ENCODE measurements at regions not wholly inside any gene's neighbourhood (a gene's known extent, or its start where the extent isn't known, plus 50 kb on each side); places are given as distances from the start of the nearest gene placed in this dataset.

- Mint-ChIP-seq H3K27me3 (no peaks in the 10 kb centered on the region), H3K4me3 (no peak overlapping the region), H3K9me3 (no peaks in the 10 kb centered on the region), H3K27ac (no peak overlapping the region), H3K4me1 (no peaks in the 10 kb centered on the region), H3K36me3 (no peaks in the 10 kb centered on the region)
- DNase-seq, result no peak
- CTCF ChIA-PET, result no interaction called here
Measured at GRCh38 chr10:10320956-10321355, 696.7 kb upstream of the CELF2 start.

GRCh38 chr10:10326116-10326515, 691.6 kb upstream of the CELF2 start:
- Mint-ChIP-seq H3K4me1 (no peaks in the 10 kb centered on the region), H3K27me3 (no peaks in the 10 kb centered on the region), H3K36me3 (no peaks in the 10 kb centered on the region), H3K27ac (no peak overlapping the region), H3K9me3 (no peaks in the 10 kb centered on the region), H3K4me3 (no peak overlapping the region)
- CTCF ChIA-PET, result no interaction called here
- DNase-seq, result no peak

- DNase-seq, result no peak
- no peak overlapping the region for H3K4me3 Mint-ChIP-seq
- no peak overlapping the region for H3K27ac Mint-ChIP-seq
- H3K4me1 Mint-ChIP-seq, result no peaks in the 10 kb centered on the region
- no peaks in the 10 kb centered on the region for H3K36me3 Mint-ChIP-seq
- no peaks in the 10 kb centered on the region for H3K9me3 Mint-ChIP-seq
- H3K27me3 Mint-ChIP-seq, result no peaks in the 10 kb centered on the region
- CTCF ChIA-PET, result no interaction called here
Measured at GRCh38 chr10:10327934-10328333, 689.7 kb upstream of the CELF2 start.

GRCh38 chr10:10330418-10330817, 687.3 kb upstream of the CELF2 start:
- Mint-ChIP-seq H3K27me3 (peaks cover 3% of the 10 kb centered on the region), H3K27ac (no peak overlapping the region), H3K9me3 (no peaks in the 10 kb centered on the region), H3K4me1 (no peaks in the 10 kb centered on the region), H3K36me3 (no peaks in the 10 kb centered on the region), H3K4me3 (no peak overlapping the region)
- CTCF ChIA-PET, result no interaction called here
- DNase-seq, result no peak

GRCh38 chr10:10332786-10333185, 684.9 kb upstream of the CELF2 start:
- Mint-ChIP-seq H3K4me3 (no peak overlapping the region), H3K4me1 (no peaks in the 10 kb centered on the region), H3K36me3 (no peaks in the 10 kb centered on the region), H3K9me3 (no peaks in the 10 kb centered on the region), H3K27ac (no peak overlapping the region), H3K27me3 (peaks cover 6% of the 10 kb centered on the region)
- no peak for DNase-seq
- CTCF ChIA-PET, result no interaction called here

GRCh38 chr10:10333622-10334021, 684.0 kb upstream of the CELF2 start:
- H3K4me1 Mint-ChIP-seq, result no peaks in the 10 kb centered on the region
- no peak for DNase-seq
- no peak overlapping the region for H3K4me3 Mint-ChIP-seq

GRCh38 chr10:10338339-10338738, 679.3 kb upstream of the CELF2 start:
- Mint-ChIP-seq H3K27ac (no peak overlapping the region), H3K27me3 (peaks cover 6% of the 10 kb centered on the region), H3K36me3 (no peaks in the 10 kb centered on the region), H3K4me1 (no peaks in the 10 kb centered on the region), H3K4me3 (no peak overlapping the region), H3K9me3 (no peaks in the 10 kb centered on the region)
- no peak for DNase-seq
- CTCF ChIA-PET, result no interaction called here

More at GRCh38 chr10:10333622-10334021, 684.0 kb upstream of the CELF2 start:
- Mint-ChIP-seq H3K27ac (no peak overlapping the region), H3K36me3 (no peaks in the 10 kb centered on the region), H3K9me3 (no peaks in the 10 kb centered on the region), H3K27me3 (peaks cover 6% of the 10 kb centered on the region)
- CTCF ChIA-PET, result no interaction called here

GRCh38 chr10:10346390-10347150, 671.1 kb upstream of the CELF2 start:
- Mint-ChIP-seq H3K27me3 (no peaks in the 10 kb centered on the region), H3K9me3 (no peaks in the 10 kb centered on the region), H3K4me1 (no peaks in the 10 kb centered on the region), H3K27ac (no peak overlapping the region), H3K4me3 (no peak overlapping the region), H3K36me3 (no peaks in the 10 kb centered on the region)
- CTCF ChIA-PET, result no interaction called here
- DNase-seq, result no peak

GRCh38 chr10:10350050-10350449, 667.6 kb upstream of the CELF2 start:
- Mint-ChIP-seq H3K9me3 (no peaks in the 10 kb centered on the region), H3K4me3 (no peak overlapping the region), H3K27ac (no peak overlapping the region), H3K4me1 (no peaks in the 10 kb centered on the region), H3K27me3 (no peaks in the 10 kb centered on the region), H3K36me3 (no peaks in the 10 kb centered on the region)
- no peak for DNase-seq
- CTCF ChIA-PET, result no interaction called here

- Mint-ChIP-seq H3K27me3 (no peaks in the 10 kb centered on the region), H3K27ac (no peak overlapping the region), H3K9me3 (no peaks in the 10 kb centered on the region), H3K36me3 (no peaks in the 10 kb centered on the region), H3K4me1 (no peaks in the 10 kb centered on the region), H3K4me3 (no peak overlapping the region)
- CTCF ChIA-PET, result no interaction called here
- no peak for DNase-seq
Measured at GRCh38 chr10:10351451-10351850, 666.2 kb upstream of the CELF2 start.

GRCh38 chr10:10353326-10353868, 664.3 kb upstream of the CELF2 start:
- Mint-ChIP-seq H3K27ac (no peak overlapping the region), H3K36me3 (no peaks in the 10 kb centered on the region), H3K4me3 (no peak overlapping the region), H3K9me3 (no peaks in the 10 kb centered on the region), H3K27me3 (no peaks in the 10 kb centered on the region), H3K4me1 (no peaks in the 10 kb centered on the region)
- CTCF ChIA-PET, result no interaction called here
- no peak for DNase-seq

- H3K9me3 Mint-ChIP-seq, result no peaks in the 10 kb centered on the region
- no peak overlapping the region for H3K4me3 Mint-ChIP-seq
- H3K27ac Mint-ChIP-seq, result no peak overlapping the region
- H3K27me3 Mint-ChIP-seq, result no peaks in the 10 kb centered on the region
- H3K4me1 Mint-ChIP-seq, result no peaks in the 10 kb centered on the region
- no peak for DNase-seq
- CTCF ChIA-PET, result interaction anchor here (1.4 kb wide), 1 partner anchor 11 kb away, joined by 3 read pairs; no protein-coding TSS in a partner anchor
- H3K36me3 Mint-ChIP-seq, result no peaks in the 10 kb centered on the region
Measured at GRCh38 chr10:10359263-10359662, 658.4 kb upstream of the CELF2 start.

GRCh38 chr10:10361301-10361885, 656.3 kb upstream of the CELF2 start:
- no peak for DNase-seq
- Mint-ChIP-seq H3K9me3 (no peaks in the 10 kb centered on the region), H3K4me3 (no peak overlapping the region), H3K27ac (no peak overlapping the region), H3K4me1 (no peaks in the 10 kb centered on the region), H3K36me3 (no peaks in the 10 kb centered on the region), H3K27me3 (no peaks in the 10 kb centered on the region)
- CTCF ChIA-PET, result interaction anchor here (0.7 kb wide), 1 partner anchor 77 kb away, joined by 3 read pairs; no protein-coding TSS in a partner anchor

- Mint-ChIP-seq H3K4me1 (no peaks in the 10 kb centered on the region), H3K36me3 (no peaks in the 10 kb centered on the region), H3K27ac (no peak overlapping the region), H3K4me3 (no peak overlapping the region), H3K27me3 (no peaks in the 10 kb centered on the region), H3K9me3 (no peaks in the 10 kb centered on the region)
- CTCF ChIA-PET, result no interaction called here
- no peak for DNase-seq
Measured at GRCh38 chr10:10362800-10363199, 654.9 kb upstream of the CELF2 start.

GRCh38 chr10:10363217-10363616, 654.5 kb upstream of the CELF2 start:
- no peak overlapping the region for H3K4me3 Mint-ChIP-seq
- DNase-seq, result no peak
- no peaks in the 10 kb centered on the region for H3K9me3 Mint-ChIP-seq
- H3K27me3 Mint-ChIP-seq, result no peaks in the 10 kb centered on the region
- no peak overlapping the region for H3K27ac Mint-ChIP-seq
- no peaks in the 10 kb centered on the region for H3K4me1 Mint-ChIP-seq
- H3K36me3 Mint-ChIP-seq, result no peaks in the 10 kb centered on the region
- CTCF ChIA-PET, result no interaction called here

Measured in activated naive CD4-positive, alpha-beta T cell treated with anti-CD3 and anti-CD28 coated beads, Interleukin-2, amount 10 ng/mL, durations not matched to agents 7 days and 5 days (primary cell).